Peyer's patch (tissue), 4 donors: ENCODE measurements at regions not wholly inside any gene's neighbourhood (a gene's known extent, or its start where the extent isn't known, plus 50 kb on each side); places are given as distances from the start of the nearest gene placed in this dataset.

Source experiments
- POLR2A ChIP-seq, 2 donors: fragments of 450-650 bp; IDR thresholded peaks; one replicate each; pipeline ENCODE4 v1.5.1; 2017; ENCODE audit warnings: antibody characterized with exemption in 2 of 2, mild to moderate bottlenecking in 2 of 2, moderate library complexity in 2 of 2
- TF ChIP-seq, protein P1 (sequence below), 6 experiments: fragments of 450-650 bp in 4 of 6; fragments of 200-600 bp in 2 of 6; sonication (generic) in 1 of 6; IDR thresholded peaks; one replicate each; pipeline ENCODE4 v1.5.1; 2017 to 2019; ENCODE audit warnings: antibody characterized with exemption in 6 of 6, mild to moderate bottlenecking in 3 of 6, moderate library complexity in 1 of 6

- TF ChIP-seq, protein P1, sequence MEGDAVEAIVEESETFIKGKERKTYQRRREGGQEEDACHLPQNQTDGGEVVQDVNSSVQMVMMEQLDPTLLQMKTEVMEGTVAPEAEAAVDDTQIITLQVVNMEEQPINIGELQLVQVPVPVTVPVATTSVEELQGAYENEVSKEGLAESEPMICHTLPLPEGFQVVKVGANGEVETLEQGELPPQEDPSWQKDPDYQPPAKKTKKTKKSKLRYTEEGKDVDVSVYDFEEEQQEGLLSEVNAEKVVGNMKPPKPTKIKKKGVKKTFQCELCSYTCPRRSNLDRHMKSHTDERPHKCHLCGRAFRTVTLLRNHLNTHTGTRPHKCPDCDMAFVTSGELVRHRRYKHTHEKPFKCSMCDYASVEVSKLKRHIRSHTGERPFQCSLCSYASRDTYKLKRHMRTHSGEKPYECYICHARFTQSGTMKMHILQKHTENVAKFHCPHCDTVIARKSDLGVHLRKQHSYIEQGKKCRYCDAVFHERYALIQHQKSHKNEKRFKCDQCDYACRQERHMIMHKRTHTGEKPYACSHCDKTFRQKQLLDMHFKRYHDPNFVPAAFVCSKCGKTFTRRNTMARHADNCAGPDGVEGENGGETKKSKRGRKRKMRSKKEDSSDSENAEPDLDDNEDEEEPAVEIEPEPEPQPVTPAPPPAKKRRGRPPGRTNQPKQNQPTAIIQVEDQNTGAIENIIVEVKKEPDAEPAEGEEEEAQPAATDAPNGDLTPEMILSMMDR (IDR thresholded peaks at IDR 0.05): no peak
- TF ChIP-seq POLR2A (IDR thresholded peaks at IDR 0.05): no peak
Observed at GRCh38 chr20:55229451-55229850, 754.1 kb downstream of the DOK5 start.
